Stimulated activated effector memory CD8-positive, alpha-beta T cell treated with anti-CD3 and anti-CD28 coated beads, Interleukin-12 subunit alpha, Interleukin-12 subunit beta, amount 100 ng/mL, for 72 hours (primary cell): ENCODE measurements at regions not wholly inside any gene's neighbourhood (a gene's known extent, or its start where the extent isn't known, plus 50 kb on each side); places are given as distances from the start of the nearest gene placed in this dataset.
"Not testable (repeated sequence)": the region's sequence is repeated elsewhere in the genome, so short reads cannot be mapped to it uniquely, and the experiment has no call there.

ENCODE experiments used
- ATAC-seq: fragments of 150-1000 bp; cut with Tn5 transposase; 2 replicates; pipeline ENCODE4 v1.10.0; 2021
- DNase-seq, 2 donors: peaks; one replicate each; pipeline ENCODE4 v3.0.0; 2021 to 2022; ENCODE audit warnings: low spot score in 2 of 2
- H3K27ac Mint-ChIP-seq: one replicate; pipeline ENCODE4 v1.8.0; 2022; ENCODE audit warnings: mild to moderate bottlenecking, mixed read lengths
- H3K36me3 Mint-ChIP-seq: one replicate; pipeline ENCODE4 v1.8.0; 2022; ENCODE audit warnings: mild to moderate bottlenecking, mixed read lengths
- H3K4me1 Mint-ChIP-seq: one replicate; pipeline ENCODE4 v1.8.0; 2022; ENCODE audit warnings: mixed read lengths
- H3K4me3 Mint-ChIP-seq: one replicate; pipeline ENCODE4 v1.8.0; 2022; ENCODE audit warnings: mild to moderate bottlenecking, mixed read lengths
- H3K9me3 Mint-ChIP-seq: one replicate; pipeline ENCODE4 v1.8.0; 2022; ENCODE audit warnings: mixed read lengths

- no peak for DNase-seq
- peaks cover 15% of the 10 kb centered on the region for H3K9me3 Mint-ChIP-seq
- H3K27ac Mint-ChIP-seq, result no peak overlapping the region
- no peaks in the 10 kb centered on the region for H3K4me1 Mint-ChIP-seq
- no peak overlapping the region for H3K4me3 Mint-ChIP-seq
- no peaks in the 10 kb centered on the region for H3K36me3 Mint-ChIP-seq
- ATAC-seq, result no peak
These were observed 391.0 kb downstream of the SOX11 start for GRCh38 chr2:6083136-6083535.

- Mint-ChIP-seq H3K27ac (no peak overlapping the region), H3K4me3 (no peak overlapping the region), H3K9me3 (peaks cover 18% of the 10 kb centered on the region), H3K36me3 (no peaks in the 10 kb centered on the region), H3K4me1 (no peaks in the 10 kb centered on the region)
- no peak for ATAC-seq
- no peak for DNase-seq
These were observed 397.3 kb downstream of the SOX11 start for GRCh38 chr2:6089474-6089873.

- no peak overlapping the region for H3K27ac Mint-ChIP-seq
- H3K36me3 Mint-ChIP-seq, result no peaks in the 10 kb centered on the region
- ATAC-seq (no peak), DNase-seq (no peak)
- no peak overlapping the region for H3K4me3 Mint-ChIP-seq
- H3K4me1 Mint-ChIP-seq, result no peaks in the 10 kb centered on the region
- H3K9me3 Mint-ChIP-seq, result peaks cover 7% of the 10 kb centered on the region
These were observed 411.2 kb downstream of the SOX11 start for GRCh38 chr2:6103372-6103771.

- no peak for ATAC-seq
These were observed 411.8 kb downstream of the SOX11 start for GRCh38 chr2:6103949-6104348.

GRCh38 chr2:6107290-6107689 is 415.1 kb downstream of the SOX11 start:
- no peak overlapping the region for H3K27ac Mint-ChIP-seq
- no peak overlapping the region for H3K4me3 Mint-ChIP-seq
- no peaks in the 10 kb centered on the region for H3K36me3 Mint-ChIP-seq
- ATAC-seq (no peak), DNase-seq (no peak)
- no peaks in the 10 kb centered on the region for H3K4me1 Mint-ChIP-seq
- peaks cover 7% of the 10 kb centered on the region for H3K9me3 Mint-ChIP-seq

More at GRCh38 chr2:6103949-6104348, 411.8 kb downstream of the SOX11 start:
- no peaks in the 10 kb centered on the region for H3K4me1 Mint-ChIP-seq
- H3K4me3 Mint-ChIP-seq, result no peak overlapping the region
- no peaks in the 10 kb centered on the region for H3K36me3 Mint-ChIP-seq
- no peak overlapping the region for H3K27ac Mint-ChIP-seq
- peaks cover 9% of the 10 kb centered on the region for H3K9me3 Mint-ChIP-seq
- no peak for DNase-seq

GRCh38 chr2:6109831-6110230 is 417.6 kb downstream of the SOX11 start:
- H3K9me3 Mint-ChIP-seq, result peaks cover 8% of the 10 kb centered on the region
- no peak overlapping the region for H3K4me3 Mint-ChIP-seq
- H3K27ac Mint-ChIP-seq, result no peak overlapping the region
- no peak for DNase-seq
- no peaks in the 10 kb centered on the region for H3K4me1 Mint-ChIP-seq
- H3K36me3 Mint-ChIP-seq, result no peaks in the 10 kb centered on the region
- no peak for ATAC-seq

- peaks cover 8% of the 10 kb centered on the region for H3K9me3 Mint-ChIP-seq
- H3K4me3 Mint-ChIP-seq, result no peak overlapping the region
- no peak overlapping the region for H3K27ac Mint-ChIP-seq
- ATAC-seq (no peak), DNase-seq (no peak)
- H3K36me3 Mint-ChIP-seq, result no peaks in the 10 kb centered on the region
- no peaks in the 10 kb centered on the region for H3K4me1 Mint-ChIP-seq
These were observed 419.6 kb downstream of the SOX11 start for GRCh38 chr2:6111781-6112261.

- Mint-ChIP-seq H3K9me3 (peaks cover 7% of the 10 kb centered on the region), H3K36me3 (no peaks in the 10 kb centered on the region), H3K4me3 (no peak overlapping the region), H3K27ac (no peak overlapping the region), H3K4me1 (no peaks in the 10 kb centered on the region)
- ATAC-seq, result no peak
- DNase-seq, result no peak
These were observed 421.6 kb downstream of the SOX11 start for GRCh38 chr2:6113786-6114185.

GRCh38 chr2:6127718-6128117 is 435.5 kb downstream of the SOX11 start:
- H3K9me3 Mint-ChIP-seq, result peaks cover 3% of the 10 kb centered on the region
- H3K27ac Mint-ChIP-seq, result no peak overlapping the region
- no peaks in the 10 kb centered on the region for H3K4me1 Mint-ChIP-seq
- no peaks in the 10 kb centered on the region for H3K36me3 Mint-ChIP-seq
- ATAC-seq (no peak), DNase-seq (no peak)
- no peak overlapping the region for H3K4me3 Mint-ChIP-seq

- Mint-ChIP-seq H3K4me1 (no peaks in the 10 kb centered on the region), H3K4me3 (no peak overlapping the region), H3K27ac (no peak overlapping the region), H3K36me3 (no peaks in the 10 kb centered on the region), H3K9me3 (peaks cover 22% of the 10 kb centered on the region)
- DNase-seq, result no peak
- no peak for ATAC-seq
These were observed 447.0 kb downstream of the SOX11 start for GRCh38 chr2:6139142-6139541.

GRCh38 chr2:6139916-6140315 is 447.7 kb downstream of the SOX11 start:
- DNase-seq, result no peak
- H3K36me3 Mint-ChIP-seq, result no peaks in the 10 kb centered on the region
- peaks cover 23% of the 10 kb centered on the region for H3K9me3 Mint-ChIP-seq
- H3K4me1 Mint-ChIP-seq, result no peaks in the 10 kb centered on the region
- ATAC-seq, result no peak
- no peak overlapping the region for H3K27ac Mint-ChIP-seq
- no peak overlapping the region for H3K4me3 Mint-ChIP-seq

- H3K9me3 Mint-ChIP-seq, result peaks cover 24% of the 10 kb centered on the region
- DNase-seq, result no peak
- no peak for ATAC-seq
- no peaks in the 10 kb centered on the region for H3K4me1 Mint-ChIP-seq
- no peaks in the 10 kb centered on the region for H3K36me3 Mint-ChIP-seq
- H3K27ac Mint-ChIP-seq, result no peak overlapping the region
- H3K4me3 Mint-ChIP-seq, result no peak overlapping the region
These were observed 448.3 kb downstream of the SOX11 start for GRCh38 chr2:6140509-6140908.

GRCh38 chr2:6143812-6144211 is 451.6 kb downstream of the SOX11 start:
- no peaks in the 10 kb centered on the region for H3K36me3 Mint-ChIP-seq
- DNase-seq (no peak), ATAC-seq (no peak)
- H3K4me1 Mint-ChIP-seq, result no peaks in the 10 kb centered on the region
- no peak overlapping the region for H3K27ac Mint-ChIP-seq
- H3K9me3 Mint-ChIP-seq, result peaks cover 15% of the 10 kb centered on the region
- no peak overlapping the region for H3K4me3 Mint-ChIP-seq

- not testable (repeated sequence) for H3K4me3 Mint-ChIP-seq, DNase-seq, ATAC-seq, H3K9me3 Mint-ChIP-seq, H3K27ac Mint-ChIP-seq, H3K4me1 Mint-ChIP-seq, H3K36me3 Mint-ChIP-seq
These were observed 455.0 kb downstream of the SOX11 start for GRCh38 chr2:6147215-6147614.

GRCh38 chr2:6148882-6149281 is 456.7 kb downstream of the SOX11 start:
- Mint-ChIP-seq H3K4me3 (no peak overlapping the region), H3K9me3 (peaks cover 4% of the 10 kb centered on the region), H3K36me3 (no peaks in the 10 kb centered on the region), H3K4me1 (no peaks in the 10 kb centered on the region), H3K27ac (no peak overlapping the region)
- no peak for ATAC-seq
- no peak for DNase-seq

GRCh38 chr2:6159606-6160005 is 467.4 kb downstream of the SOX11 start:
- Mint-ChIP-seq H3K9me3 (peaks cover 9% of the 10 kb centered on the region), H3K4me1 (no peaks in the 10 kb centered on the region), H3K27ac (no peak overlapping the region), H3K4me3 (no peak overlapping the region), H3K36me3 (no peaks in the 10 kb centered on the region)
- ATAC-seq (no peak), DNase-seq (no peak)

GRCh38 chr2:6163932-6164331 is 471.7 kb downstream of the SOX11 start:
- Mint-ChIP-seq H3K4me1 (no peaks in the 10 kb centered on the region), H3K4me3 (no peak overlapping the region), H3K9me3 (peaks cover 14% of the 10 kb centered on the region), H3K27ac (no peak overlapping the region), H3K36me3 (no peaks in the 10 kb centered on the region)
- DNase-seq, result no peak
- no peak for ATAC-seq
